ENCODE measurements at regions not wholly inside any gene's neighbourhood (a gene's known extent, or its start where the extent isn't known, plus 50 kb on each side); places are given as distances from the start of the nearest gene placed in this dataset.

DNA sequence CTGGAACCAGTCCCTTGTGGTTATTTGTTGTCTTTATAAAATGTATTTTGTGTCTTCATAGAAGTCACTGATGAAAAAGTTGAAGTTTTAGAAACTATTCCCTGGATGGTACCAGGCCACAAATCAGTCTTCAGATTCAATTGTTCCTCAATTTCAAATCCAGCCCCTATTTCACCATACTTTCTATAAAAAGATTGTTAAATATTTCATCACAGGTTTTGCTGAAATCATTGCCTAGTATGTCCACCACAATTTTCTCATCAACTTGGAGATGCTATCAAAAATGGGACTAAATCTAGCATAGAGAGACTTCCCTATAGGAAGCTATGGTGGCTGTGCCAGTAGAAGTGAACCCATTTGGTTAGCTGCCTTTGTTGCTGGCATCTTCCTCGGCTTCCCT lies 118.5 kb downstream of the RAB18 start:
- peaks cover 0 to 3% of the 10 kb centered on the region in 2 experiments for H3K27me3 ChIP-seq (ENCODE audit: control insufficient read depth in 1 of 2, insufficient read depth in 1 of 2, low read length in 2 of 2)
- no peak overlapping the region for H3K9ac ChIP-seq (ENCODE audit: low read length)
- H2AK5ac ChIP-seq (ENCODE audit: low read length, severe bottlenecking), result no peak overlapping the region
- no peak overlapping the region for H2AFZ ChIP-seq (ENCODE audit: low read depth, low read length)
- H3K79me1 ChIP-seq (replicated peaks; ENCODE audit: low read length, poor library complexity, severe bottlenecking), result no peaks in the 10 kb centered on the region
- 53% methylated on average over 1 of the region's 1 CpG for WGBS
- H3K18ac ChIP-seq (ENCODE audit: low read depth in 1 of 2, low read length in 2 of 2), result no peak overlapping the region
- H2BK15ac ChIP-seq (ENCODE audit: low read depth, poor library complexity, severe bottlenecking), result no peak overlapping the region
- no peak overlapping the region for H4K91ac ChIP-seq (ENCODE audit: low read length)
- no peaks in the 10 kb centered on the region for H3K36me3 ChIP-seq (ENCODE audit: control insufficient read depth in 1 of 2, insufficient read depth in 2 of 2, low read depth in 1 of 2, low read length in 2 of 2)
- peaks cover 6% of the 10 kb centered on the region for H3K4me1 ChIP-seq (ENCODE audit: control insufficient read depth, insufficient read depth, low read depth, low read length)
- H3K4me3 ChIP-seq (ENCODE audit: insufficient read depth in 1 of 2, low read depth in 1 of 2, low read length in 2 of 2), result no peak overlapping the region
- H3K4ac ChIP-seq (ENCODE audit: low read depth in 1 of 2, low read length in 2 of 2), result no peak overlapping the region
- H3K23ac ChIP-seq (ENCODE audit: low read length in 2 of 2), result no peak overlapping the region
- H4K8ac ChIP-seq (ENCODE audit: low read length), result no peak overlapping the region
- no peak overlapping the region for H3K14ac ChIP-seq (ENCODE audit: low read length in 2 of 2)
- H2BK12ac ChIP-seq (ENCODE audit: low read length in 2 of 2), result no peak overlapping the region
- H2BK5ac ChIP-seq (ENCODE audit: low read depth, low read length, poor library complexity, severe bottlenecking), result no peak overlapping the region
- no peak for DNase-seq
- no peak overlapping the region for H3K4me2 ChIP-seq (ENCODE audit: low read length, poor library complexity, severe bottlenecking)
- H3K27ac ChIP-seq (ENCODE audit: low read length, poor library complexity, severe bottlenecking), result no peak overlapping the region
- no peaks in the 10 kb centered on the region for H3K9me3 ChIP-seq (ENCODE audit: control insufficient read depth, low read length)
- no peak overlapping the region for H2BK120ac ChIP-seq (ENCODE audit: low read depth, low read length)
